Suprapubic skin (tissue), 4 donors: ENCODE measurements at regions not wholly inside any gene's neighbourhood (a gene's known extent, or its start where the extent isn't known, plus 50 kb on each side); places are given as distances from the start of the nearest gene placed in this dataset.

Experiments
- DNase-seq, 2 donors: peaks; one replicate each; pipeline ENCODE4 v3.0.0-alpha.2; 2019; ENCODE audit warnings: low spot score in 2 of 2
- H3K27ac ChIP-seq: fragments of 200-600 bp; sonication (generic); one replicate; pipeline ENCODE4 v1.5.1; 2019
- H3K27me3 ChIP-seq: fragments of 200-600 bp; sonication (generic); one replicate; pipeline ENCODE4 v1.5.1; 2019
- H3K36me3 ChIP-seq: fragments of 200-600 bp; sonication (generic); one replicate; pipeline ENCODE4 v1.5.1; 2019
- H3K4me1 ChIP-seq: fragments of 200-600 bp; sonication (generic); one replicate; pipeline ENCODE4 v1.5.1; 2019
- H3K4me3 ChIP-seq: fragments of 200-600 bp; sonication (generic); one replicate; pipeline ENCODE4 v1.5.1; 2019; ENCODE audit warnings: mild to moderate bottlenecking
- H3K9me3 ChIP-seq: fragments of 200-600 bp; sonication (generic); one replicate; pipeline ENCODE4 v1.5.1; 2019
- CTCF ChIP-seq, 2 donors: fragments of 200-600 bp in 1 of 2; fragments of 450-650 bp in 1 of 2; sonication (generic) in 1 of 2; IDR thresholded peaks; one replicate each; pipeline ENCODE4 v1.5.1; 2016 to 2019; ENCODE audit warnings: antibody characterized with exemption in 2 of 2, mild to moderate bottlenecking in 1 of 2, moderate library complexity in 1 of 2
- EP300 ChIP-seq: sonication (generic); formaldehyde crosslinking; IDR thresholded peaks from one replicate; pipeline ENCODE4 v1.6.1; 2017; ENCODE audit warnings: antibody characterized with exemption
- POLR2A ChIP-seq, 2 donors: fragments of 450-650 bp; IDR thresholded peaks; one replicate each; pipeline ENCODE4 v1.6.1; 2017; ENCODE audit warnings: antibody characterized with exemption in 2 of 2, mild to moderate bottlenecking in 2 of 2, moderate library complexity in 2 of 2
- POLR2AphosphoS5 ChIP-seq, 3 donors: sonication (generic); formaldehyde crosslinking; IDR thresholded peaks; one replicate each; pipeline ENCODE4 v1.6.1; 2017; ENCODE audit warnings: antibody characterized with exemption in 3 of 3
- WGBS: methylation state at CpG from one replicate; pipeline ENCODE4 v1.1.5; 2018; 5-methylcytosine and 5-hydroxymethylcytosine counted together

DNA sequence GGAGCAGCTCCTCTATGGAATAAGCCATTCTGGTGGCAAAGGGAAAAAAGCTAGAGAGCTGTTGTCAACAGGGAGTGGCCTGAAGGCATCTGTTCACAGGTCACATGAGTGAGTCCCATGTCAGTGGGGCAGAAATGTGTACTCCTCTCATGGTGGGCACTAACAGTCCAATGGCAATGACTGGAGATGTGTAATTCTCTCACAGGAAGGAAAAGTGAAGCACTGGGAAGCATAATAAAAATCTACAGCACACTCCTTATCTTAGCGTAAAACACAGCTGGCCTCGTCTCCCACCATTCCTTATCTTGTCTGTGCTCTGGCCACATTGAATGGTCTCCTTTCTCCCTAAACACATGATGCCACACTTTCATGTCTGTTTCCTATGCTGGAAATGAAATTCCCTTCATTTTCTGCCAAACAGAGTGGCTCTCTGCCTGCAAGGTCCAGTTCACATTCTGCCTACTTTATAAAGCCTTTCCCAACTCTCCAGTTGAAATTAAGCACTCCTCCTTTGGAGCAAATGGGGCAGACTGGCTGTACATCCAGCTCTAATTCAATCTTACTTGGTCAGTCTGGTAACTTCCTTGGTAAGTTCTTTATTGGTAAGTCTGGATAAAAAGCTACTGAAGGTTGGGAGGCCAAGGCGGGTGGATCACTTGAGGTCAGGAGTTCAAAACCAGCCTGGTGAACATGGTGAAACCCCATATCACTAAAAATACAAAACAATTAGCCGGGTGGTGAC is 139.8 kb downstream of the RPL22L1 start:
- Histone ChIP-seq H3K27ac (no peak overlapping the region), H3K4me1 (peaks cover 11% of the 10 kb centered on the region), H3K9me3 (no peaks in the 10 kb centered on the region), H3K27me3 (no peaks in the 10 kb centered on the region), H3K4me3 (no peak overlapping the region), H3K36me3 (no peaks in the 10 kb centered on the region)
- no peak for DNase-seq
- 96% methylated on average over 4 of the region's 4 CpGs for WGBS
- TF ChIP-seq EP300 (no peak), CTCF (IDR thresholded peaks at IDR 0.05) (no peak), POLR2AphosphoS5 (IDR thresholded peaks at IDR 0.05) (no peak), POLR2A (IDR thresholded peaks at IDR 0.05) (no peak)

DNA sequence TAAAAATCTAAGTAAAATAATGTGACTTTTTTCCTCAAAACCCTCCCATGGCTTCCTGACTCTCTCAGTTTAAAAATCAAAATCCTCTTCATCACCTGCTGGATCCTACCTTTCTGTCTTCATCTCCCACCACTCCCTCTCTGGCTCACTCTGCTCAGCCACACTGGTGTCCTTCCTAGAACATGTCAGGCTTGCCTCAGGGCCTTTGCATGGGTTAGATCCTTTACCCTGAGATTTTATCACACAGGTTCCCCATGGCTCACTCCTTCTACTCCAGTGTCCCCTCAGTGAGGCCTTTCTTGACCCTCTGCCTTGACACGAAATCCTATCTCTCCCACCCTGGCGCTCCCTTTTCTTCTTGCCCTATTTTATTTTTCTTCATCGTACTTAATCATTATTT is 141.8 kb downstream of the RPL22L1 start:
- TF ChIP-seq POLR2AphosphoS5 (IDR thresholded peaks at IDR 0.05), result no peak
- TF ChIP-seq POLR2A (IDR thresholded peaks at IDR 0.05), result no peak
- TF ChIP-seq EP300, result no peak
- no peak for TF ChIP-seq CTCF (IDR thresholded peaks at IDR 0.05)

DNA sequence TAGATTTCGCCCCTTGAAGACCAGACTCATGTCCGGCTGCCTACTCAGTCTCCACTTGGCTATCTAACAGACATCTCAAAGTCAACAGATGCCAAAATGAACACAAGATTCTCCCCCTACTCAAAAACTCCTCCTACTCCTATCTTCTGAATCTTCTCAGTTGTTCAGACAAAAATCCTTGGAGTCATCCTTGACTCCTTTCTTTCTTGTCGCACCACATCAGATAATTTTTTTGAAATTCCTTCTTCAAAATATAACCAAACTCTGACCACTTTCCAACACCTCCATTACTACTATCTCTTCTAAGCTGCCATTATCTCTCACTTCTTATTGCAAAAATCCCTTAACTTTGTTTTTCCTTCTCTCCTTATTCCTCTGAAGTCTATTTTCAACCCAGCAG is 141.9 kb upstream of the SLC7A14 start:
- no peaks in the 10 kb centered on the region for H3K9me3 ChIP-seq
- H3K27me3 ChIP-seq, result no peaks in the 10 kb centered on the region
- DNase-seq, result no peak
- H3K4me3 ChIP-seq, result no peak overlapping the region
- peaks cover 11% of the 10 kb centered on the region for H3K4me1 ChIP-seq
- TF ChIP-seq EP300 (no peak), POLR2AphosphoS5 (IDR thresholded peaks at IDR 0.05) (no peak), POLR2A (IDR thresholded peaks at IDR 0.05) (no peak), CTCF (IDR thresholded peaks at IDR 0.05) (no peak)
- H3K36me3 ChIP-seq, result no peaks in the 10 kb centered on the region
- WGBS, result 89% methylated on average over 3 of the region's 3 CpGs
- H3K27ac ChIP-seq, result peak overlapping the region; percentile 54

More for the DNA sequence above, 141.8 kb downstream of the RPL22L1 start:
- Histone ChIP-seq H3K4me3 (no peak overlapping the region), H3K9me3 (no peaks in the 10 kb centered on the region), H3K27me3 (no peaks in the 10 kb centered on the region), H3K27ac (no peak overlapping the region), H3K4me1 (peaks cover 11% of the 10 kb centered on the region), H3K36me3 (no peaks in the 10 kb centered on the region)
- no peak for DNase-seq
- WGBS, result 97% methylated on average over 3 of the region's 3 CpGs

DNA sequence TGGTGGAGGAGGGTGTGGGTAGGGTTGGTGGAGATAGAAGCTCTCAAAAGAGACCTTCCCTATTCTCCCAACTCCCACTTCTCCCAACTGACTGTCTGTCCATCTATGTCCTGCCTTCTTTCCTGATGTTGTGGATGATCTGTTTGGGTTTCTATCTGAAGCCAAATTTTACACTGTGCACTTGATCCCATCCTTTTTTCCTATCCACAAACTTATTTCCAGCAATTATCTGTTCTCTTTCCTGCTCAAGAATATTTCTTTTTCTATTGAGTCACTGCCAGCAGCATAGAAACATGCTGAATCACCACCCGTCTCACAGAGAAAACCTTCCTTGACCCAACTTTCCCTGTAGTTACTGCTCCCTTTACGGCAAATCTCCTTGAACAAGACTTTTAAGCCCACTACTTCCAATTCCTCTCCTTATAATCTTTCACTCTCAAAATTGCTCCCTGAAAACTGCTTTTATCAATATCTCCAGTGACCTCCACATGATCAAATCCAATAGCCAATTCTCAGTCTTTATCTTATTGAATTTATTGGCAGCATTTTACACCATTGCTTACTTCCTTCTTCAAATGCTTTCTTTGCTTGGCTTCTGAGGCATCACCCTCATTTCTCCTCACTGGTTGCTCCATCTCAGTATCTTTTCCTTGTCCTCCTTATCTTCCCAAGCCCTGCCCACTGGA is 141.2 kb upstream of the SLC7A14 start:
- no peak for DNase-seq
- Histone ChIP-seq H3K27me3 (no peaks in the 10 kb centered on the region), H3K4me1 (peaks cover 11% of the 10 kb centered on the region), H3K9me3 (no peaks in the 10 kb centered on the region), H3K4me3 (no peak overlapping the region), H3K27ac (peak overlapping the region; percentile 54), H3K36me3 (no peaks in the 10 kb centered on the region)
- 20% methylated on average over 2 of the region's 2 CpGs for WGBS
- TF ChIP-seq CTCF (IDR thresholded peaks at IDR 0.05) (no peak), POLR2AphosphoS5 (IDR thresholded peaks at IDR 0.05) (no peak), POLR2A (IDR thresholded peaks at IDR 0.05) (no peak), EP300 (no peak)

- no peaks in the 10 kb centered on the region for H3K27me3 ChIP-seq
- H3K4me3 ChIP-seq, result no peak overlapping the region
- no peaks in the 10 kb centered on the region for H3K36me3 ChIP-seq
- no peak for TF ChIP-seq CTCF (IDR thresholded peaks at IDR 0.05)
- no peak for TF ChIP-seq POLR2A (IDR thresholded peaks at IDR 0.05)
- no peak for TF ChIP-seq EP300
- TF ChIP-seq POLR2AphosphoS5 (IDR thresholded peaks at IDR 0.05), result no peak
- 62% methylated on average over 2 of the region's 2 CpGs for WGBS
- H3K27ac ChIP-seq, result no peak overlapping the region
- peaks cover 14% of the 10 kb centered on the region for H3K4me1 ChIP-seq
- no peaks in the 10 kb centered on the region for H3K9me3 ChIP-seq
- DNase-seq, result no peak
Observed at GRCh38 chr3:170725285-170725731, 139.4 kb upstream of the SLC7A14 start.
